ENCODE measurements at regions not wholly inside any gene's neighbourhood (a gene's known extent, or its start where the extent isn't known, plus 50 kb on each side); places are given as distances from the start of the nearest gene placed in this dataset.

GRCh38 chr4:122328893-122329292 is 49.9 kb upstream of the ADAD1 start:
- intact Hi-C loops (cut with DNase I; ENCODE audit: low total_unique reads) = no loop called here
- no peak for TF ChIP-seq CTCF (IDR thresholded peaks at IDR 0.05)
- Histone ChIP-seq H3K27ac (no peak overlapping the region), H3K4me3 (no peak overlapping the region), H3K27me3 (no peaks in the 10 kb centered on the region), H3K4me1 (no peaks in the 10 kb centered on the region), H3K36me3 (peaks cover 37 to 59% (median 46%) of the 10 kb centered on the region in 3 donors), H3K9me3 (no peaks in the 10 kb centered on the region)
- DNase-seq = no peak

Measured in tibial artery (tissue), 4 donors.